GM23338 (cell line): ENCODE measurements at regions not wholly inside any gene's neighbourhood (a gene's known extent, or its start where the extent isn't known, plus 50 kb on each side); places are given as distances from the start of the nearest gene placed in this dataset.

Source experiments
- CREB1 ChIP-seq: fragments of 250-450 bp; sonication (Bioruptor Pico); IDR thresholded peaks from 2 replicates; pipeline ENCODE4 v1.5.0; 2020; ENCODE audit warnings: low read depth, mild to moderate bottlenecking, moderate library complexity
- CTCF ChIP-seq, 2 experiments: fragments of 200-600 bp in 1 of 2; sonication (generic) in 1 of 2; conservative IDR thresholded peaks; 2 replicates each; pipeline versions ENCODE4 v1.5.1 to v1.6.1; 2016 to 2017; ENCODE audit warnings: antibody characterized with exemption in 2 of 2, low read depth in 2 of 2, mild to moderate bottlenecking in 2 of 2, moderate library complexity in 1 of 2
- EZH2phosphoT487 ChIP-seq: fragments of 200-600 bp; sonication (generic); IDR thresholded peaks from one replicate; pipeline ENCODE4 v1.8.1; 2018; ENCODE audit warnings: antibody characterized with exemption; ENCODE audit not compliant: unreplicated experiment
- JUNB ChIP-seq: IDR thresholded peaks from one replicate; pipeline ENCODE4 v1.6.1; 2016; ENCODE audit warnings: antibody characterized with exemption; ENCODE audit not compliant: unreplicated experiment
- NANOG ChIP-seq: IDR thresholded peaks from 2 replicates; pipeline ENCODE4 v1.6.1; 2016; ENCODE audit warnings: antibody characterized with exemption, borderline replicate concordance
- REST ChIP-seq: IDR thresholded peaks from one replicate; pipeline ENCODE4 v1.6.1; 2018; ENCODE audit warnings: antibody characterized with exemption; ENCODE audit not compliant: unreplicated experiment
- STAT1 ChIP-seq: IDR thresholded peaks from one replicate; pipeline ENCODE4 v1.6.1; 2016; ENCODE audit warnings: antibody characterized with exemption; ENCODE audit not compliant: unreplicated experiment
- ZNF114 ChIP-seq: fragments of 250-450 bp; sonication (Bioruptor Pico); IDR thresholded peaks from 2 replicates; pipeline ENCODE4 v1.5.0; 2020; ENCODE audit warnings: mild to moderate bottlenecking, moderate library complexity
- ZNF462 ChIP-seq: fragments of 250-450 bp; sonication (Bioruptor Pico); IDR thresholded peaks from 2 replicates; pipeline ENCODE4 v1.5.0; 2020; ENCODE audit warnings: mild to moderate bottlenecking, moderate library complexity

- no peak for TF ChIP-seq ZNF462
- no peak for TF ChIP-seq ZNF114 (CRISPR knock-in tag)
- TF ChIP-seq EZH2phosphoT487 = no peak
- TF ChIP-seq JUNB = no peak
- no peak for TF ChIP-seq NANOG
- TF ChIP-seq REST = no peak
- no peak for TF ChIP-seq STAT1
- no peak for TF ChIP-seq CTCF (conservative IDR thresholded peaks at IDR 0.05; ENCODE audit: low read depth in 2 of 2)
- TF ChIP-seq CREB1 (CRISPR knock-in tag) = no peak
These were observed 482.7 kb downstream of the RIT2 start (continued) for GRCh38 chr18:42632801-42633200.
